ENCODE measurements at regions not wholly inside any gene's neighbourhood (a gene's known extent, or its start where the extent isn't known, plus 50 kb on each side); places are given as distances from the start of the nearest gene placed in this dataset.

- no peak for DNase-seq
Observed at GRCh38 chr13:73934771-73935170, 199.4 kb downstream of the KLF12 start.

- no peak for DNase-seq
Observed at GRCh38 chr13:73934215-73934641, 200.0 kb downstream of the KLF12 start.

- no peak for DNase-seq
Observed at GRCh38 chr13:73933795-73934194, 200.4 kb downstream of the KLF12 start.

DNA sequence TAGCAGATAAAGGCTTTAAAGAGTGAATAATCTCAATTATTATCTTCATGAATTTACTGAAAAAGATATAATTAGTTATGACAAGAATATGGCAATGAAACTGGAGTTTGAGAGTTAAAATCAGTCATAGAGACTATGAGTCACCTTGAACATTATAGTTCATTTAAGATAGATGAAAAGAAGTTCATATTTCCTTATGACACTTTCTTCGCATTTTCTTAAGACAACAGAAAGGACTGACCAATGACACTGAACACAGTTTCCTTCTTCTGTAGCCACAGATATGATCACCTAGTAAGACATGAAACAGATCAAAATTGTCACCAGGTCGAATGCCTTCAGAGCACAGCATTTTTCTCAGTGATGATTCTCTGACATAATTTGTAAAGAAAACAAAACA is 202.1 kb downstream of the KLF12 start:
- DNase-seq: no peak

DNA sequence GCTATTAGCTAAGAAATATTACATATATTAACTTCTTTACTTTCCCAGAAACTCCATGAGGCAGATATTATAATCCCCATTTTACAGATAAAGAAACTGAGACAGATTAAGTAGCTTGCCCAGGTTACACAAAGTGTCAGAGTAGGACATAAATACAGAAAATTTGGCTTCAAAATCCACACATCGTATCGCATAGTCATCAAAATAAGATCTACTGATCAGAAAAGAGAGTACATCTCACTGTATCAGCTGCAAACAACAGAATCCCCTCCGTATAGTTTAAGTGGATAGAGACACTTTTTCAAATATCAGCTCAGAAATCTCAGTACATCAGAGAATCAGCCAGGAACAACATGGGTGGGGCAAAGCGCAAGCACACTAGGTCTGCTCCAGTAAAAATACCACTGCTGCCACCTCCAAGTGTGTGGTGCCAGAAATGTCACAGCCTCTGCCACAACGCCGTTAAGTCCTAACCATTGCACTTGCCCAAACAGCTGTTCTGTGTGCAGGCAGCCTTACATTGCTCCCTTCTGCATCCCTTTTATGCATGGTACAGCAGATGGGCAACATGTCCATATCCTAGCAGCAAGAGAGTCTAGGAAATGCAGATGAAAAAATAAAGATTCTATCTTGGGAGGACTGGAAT is 204.8 kb downstream of the KLF12 start:
- no peak for DNase-seq

DNA sequence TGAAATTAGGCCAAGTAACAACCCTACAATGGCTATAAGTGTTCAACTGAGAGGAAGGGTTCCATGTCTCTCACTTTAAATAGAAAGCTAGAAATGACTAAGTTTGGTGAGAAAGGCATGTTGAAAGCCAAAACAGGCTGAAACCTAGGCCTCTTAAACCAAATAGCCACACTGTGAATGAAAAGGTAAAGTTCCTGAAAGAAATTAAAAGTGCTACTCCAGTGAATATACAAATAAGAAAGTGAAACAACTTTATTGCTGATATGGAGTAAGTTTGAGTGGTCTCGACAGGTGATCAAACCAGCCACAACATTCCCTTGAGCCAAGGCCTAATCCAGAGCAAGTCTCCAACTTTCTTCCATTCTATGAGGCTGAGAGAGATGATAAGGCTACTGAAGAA is 209.6 kb downstream of the KLF12 start:
- no peak for DNase-seq

DNA sequence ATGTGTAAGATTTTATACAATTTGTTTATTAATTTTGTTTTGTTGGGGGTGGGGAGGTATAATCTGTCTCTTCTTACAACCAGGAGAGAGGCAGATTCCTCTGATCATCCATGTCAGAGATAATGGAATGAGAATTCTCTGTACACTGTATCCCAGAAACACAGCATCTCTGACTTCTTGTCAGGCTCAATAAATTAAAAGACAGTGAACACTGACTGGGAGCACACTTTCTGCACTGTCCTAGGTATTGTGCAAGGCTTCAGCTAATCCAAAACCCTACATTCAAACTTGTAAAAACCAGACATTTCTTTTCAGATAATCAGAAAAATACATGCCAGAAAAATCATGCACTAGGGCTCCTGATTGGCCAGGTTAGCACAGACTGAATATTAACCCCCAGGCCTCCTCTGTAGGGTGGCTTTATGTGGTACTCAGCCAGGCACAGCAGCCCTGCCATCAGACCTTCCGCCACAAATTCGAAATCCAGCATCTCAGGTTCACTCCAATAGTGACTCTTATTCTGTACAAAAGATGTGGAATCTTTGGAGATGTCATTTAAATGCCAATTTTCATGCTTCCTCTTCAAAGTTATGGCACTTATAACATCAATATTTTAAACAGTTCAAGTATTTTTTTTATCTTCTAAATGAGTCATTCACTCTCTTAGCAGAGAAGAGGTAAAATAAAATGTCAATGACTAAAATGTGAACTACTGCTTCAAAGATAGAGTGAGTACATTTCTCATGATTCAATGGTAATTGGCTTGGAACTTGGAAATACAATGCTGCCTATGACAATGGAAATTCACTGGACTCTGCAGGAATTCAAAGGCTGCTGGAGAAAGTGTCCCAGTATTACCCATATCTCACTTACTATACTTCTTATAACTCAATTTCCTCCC is 211.5 kb downstream of the KLF12 start:
- no peak for DNase-seq

DNA sequence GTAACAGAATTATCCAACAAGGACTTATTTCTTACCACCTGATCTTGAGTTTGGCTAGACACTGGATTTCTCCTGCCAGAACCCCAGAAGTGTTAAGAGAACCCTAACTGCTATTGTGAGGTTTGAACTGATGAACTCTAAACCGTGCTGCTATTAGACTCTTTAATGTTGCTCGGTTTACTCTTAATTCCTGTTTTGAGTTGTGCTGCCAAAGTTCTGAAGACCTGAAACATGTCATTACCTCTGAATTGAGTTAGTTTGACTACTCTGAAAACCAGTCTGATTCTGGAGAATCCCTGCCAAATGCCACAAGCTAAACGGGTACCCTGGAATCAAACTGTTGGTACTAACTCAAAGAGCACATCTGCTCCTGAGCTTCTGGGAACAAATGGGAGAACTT is 215.5 kb downstream of the KLF12 start:
- DNase-seq: no peak

GRCh38 chr13:73913751-73914518 is 220.3 kb downstream of the KLF12 start:
- DNase-seq: peak in 1 of 2 donors; percentile 27

DNA sequence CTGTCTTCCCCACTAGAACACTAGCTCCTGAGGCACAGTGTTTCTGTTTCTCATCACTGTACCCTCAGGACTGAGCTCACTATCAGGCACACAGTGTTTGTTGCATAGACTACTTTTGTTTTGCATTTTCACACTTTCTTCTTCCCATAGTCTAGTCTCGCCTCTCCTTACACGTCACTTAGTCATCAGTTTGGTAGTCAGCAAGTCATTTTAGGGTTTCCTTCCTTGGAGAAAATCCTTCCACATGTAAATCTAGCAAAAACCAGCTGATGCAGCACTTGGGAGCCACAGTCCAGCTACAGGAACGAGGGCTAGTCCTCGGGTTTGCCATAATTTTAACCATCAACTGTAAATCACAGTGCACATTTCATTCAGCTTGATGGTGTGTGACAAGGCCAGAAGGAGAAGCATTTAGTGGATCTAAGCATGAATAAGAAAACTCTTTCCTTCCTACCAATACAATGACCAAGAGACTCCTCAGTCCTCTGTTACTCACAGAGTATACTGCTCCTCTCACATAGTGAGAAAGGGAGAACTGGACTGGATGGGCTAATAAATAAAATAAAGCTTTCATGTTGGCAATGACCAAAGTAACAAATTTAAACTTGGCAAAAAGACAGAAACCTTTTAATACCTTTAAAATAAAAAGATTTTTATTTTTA is 221.0 kb downstream of the KLF12 start:
- peak in 1 of 2 donors; percentile 2 for DNase-seq

DNA sequence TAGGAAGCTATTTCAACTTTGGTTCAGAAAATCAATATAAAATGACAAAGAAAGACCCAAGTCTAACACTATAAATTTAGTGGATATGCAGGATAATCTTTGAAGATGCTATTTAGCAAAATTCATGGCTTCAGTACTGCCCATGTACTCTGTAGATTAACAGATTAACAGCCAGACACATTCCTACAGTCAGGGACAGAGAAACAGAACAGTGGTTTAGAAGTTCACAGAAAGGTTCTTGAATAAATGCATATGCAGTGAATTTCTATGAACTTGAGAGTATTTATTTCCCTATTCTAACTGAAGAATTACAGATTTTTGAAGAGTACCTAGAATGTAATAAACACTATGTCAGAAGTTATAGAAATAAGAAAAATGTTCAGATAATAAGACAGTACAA is 222.8 kb downstream of the KLF12 start:
- DNase-seq: no peak

- no peak for DNase-seq
Observed at GRCh38 chr13:73910733-73911132, 223.5 kb downstream of the KLF12 start.

DNA sequence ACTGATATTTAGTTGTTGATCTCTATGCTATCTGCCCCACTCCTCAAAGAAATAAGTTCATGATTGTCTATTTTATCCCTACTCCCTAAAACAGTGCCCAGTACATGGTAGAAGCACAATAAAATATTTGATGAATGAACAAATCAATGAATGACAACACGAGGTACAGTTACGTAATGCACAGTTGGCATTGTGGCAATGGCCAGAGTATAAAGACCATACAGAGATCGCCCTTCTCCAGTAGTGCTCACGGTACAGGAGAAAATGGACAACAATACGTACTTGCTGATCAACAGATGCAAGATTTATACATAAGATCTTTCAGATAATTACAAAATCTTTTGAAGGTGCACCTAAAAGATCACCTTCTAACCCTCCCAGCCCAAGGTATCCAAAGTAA is 225.4 kb downstream of the KLF12 start:
- no peak for DNase-seq

- DNase-seq: no peak
Observed at GRCh38 chr13:73904625-73905024, 229.6 kb downstream of the KLF12 start.

DNA sequence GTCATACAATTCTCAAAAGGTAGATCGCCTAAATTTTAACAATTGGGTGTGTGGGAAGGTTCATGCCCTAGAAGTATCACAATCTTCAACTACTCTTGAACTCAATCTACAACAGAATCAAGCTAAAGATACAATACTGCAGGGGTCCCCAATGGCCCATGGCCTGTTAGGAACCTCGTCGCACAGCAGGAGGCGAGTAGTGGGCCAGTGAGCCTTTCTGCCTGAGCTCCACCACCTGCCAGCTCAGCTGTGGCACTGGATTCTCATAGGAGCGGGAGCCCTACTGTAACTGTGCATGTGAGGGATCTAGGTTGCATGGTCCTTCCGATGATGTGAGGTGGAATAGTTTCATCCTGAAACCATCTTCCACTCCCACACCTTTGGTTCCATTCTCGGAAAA is 230.6 kb downstream of the KLF12 start:
- DNase-seq: no peak

DNA sequence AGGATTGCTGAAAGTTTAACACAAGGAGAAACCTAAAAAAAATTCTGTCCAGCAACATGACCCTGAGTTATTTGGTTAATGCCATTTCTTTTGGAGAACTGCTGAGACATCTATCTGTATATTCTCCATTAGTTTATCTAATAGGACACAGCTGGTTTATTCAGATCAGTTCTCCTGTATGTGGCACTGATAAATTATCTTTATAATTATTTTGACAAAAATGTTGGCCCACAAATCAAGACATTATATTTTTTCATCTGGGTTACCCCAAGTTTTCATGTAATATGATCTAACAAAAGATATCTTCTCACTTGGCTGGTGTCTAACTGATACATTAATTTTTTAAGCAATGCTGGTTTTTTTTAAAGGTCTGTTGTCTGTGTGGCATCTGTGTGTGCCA is 231.4 kb downstream of the KLF12 start:
- no peak for DNase-seq

GRCh38 chr13:73902296-73902695 is 231.9 kb downstream of the KLF12 start:
- no peak for DNase-seq

- DNase-seq: no peak
Observed at GRCh38 chr13:73901324-73902068, 232.7 kb downstream of the KLF12 start.

DNA sequence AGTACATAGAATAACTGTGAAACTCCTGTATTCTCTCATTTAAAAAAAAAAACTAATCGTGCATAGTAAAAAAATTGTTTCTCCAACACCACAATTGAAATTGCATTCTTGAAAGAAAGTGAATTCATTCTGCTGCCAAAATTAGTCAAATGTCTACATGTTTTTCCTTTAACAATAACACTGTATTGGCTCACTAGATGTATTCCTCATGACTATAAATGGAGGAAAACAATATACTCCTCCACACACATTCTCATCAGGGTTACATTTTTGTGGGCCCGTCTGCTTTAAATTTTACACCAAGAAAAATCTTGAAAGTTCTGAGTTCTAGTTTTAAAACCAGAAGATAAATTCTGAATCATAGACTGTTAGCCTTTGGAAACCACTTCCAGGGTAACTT is 233.6 kb downstream of the KLF12 start:
- DNase-seq: no peak

- DNase-seq: no peak
Observed at GRCh38 chr13:73898899-73899298, 235.3 kb downstream of the KLF12 start.

- DNase-seq: no peak
Observed at GRCh38 chr13:73898276-73898675, 235.9 kb downstream of the KLF12 start.

Data from right lung (tissue), 2 donors.